HFF-Myc (cell line): ENCODE measurements at regions not wholly inside any gene's neighbourhood (a gene's known extent, or its start where the extent isn't known, plus 50 kb on each side); places are given as distances from the start of the nearest gene placed in this dataset.
"Not testable (repeated sequence)": the region's sequence is repeated elsewhere in the genome, so short reads cannot be mapped to it uniquely, and the experiment has no call there.

Experiments used
- DNase-seq: peaks from one replicate; pipeline ENCODE4 v3.0.0-alpha.2; 2011; ENCODE audit warnings: low read depth; ENCODE audit errors: extremely low read depth
- H3K4me3 ChIP-seq: replicated peaks from 2 replicates; pipeline ENCODE4 v1.5.1; 2011; ENCODE audit warnings: low read depth, mild to moderate bottlenecking, control low read depth, low read length
- CTCF ChIP-seq: IDR thresholded peaks from 2 replicates; pipeline ENCODE4 v1.5.1; 2012; ENCODE audit warnings: mild to moderate bottlenecking, low read depth, low read length, control low read depth; ENCODE audit errors: missing control alignments

- DNase-seq = no peak
- TF ChIP-seq CTCF = no peak
These were observed 86.7 kb upstream of the XYLT1 start for GRCh38 chr16:17557480-17557879.

GRCh38 chr16:17556276-17557052 is 85.7 kb upstream of the XYLT1 start:
- H3K4me3 ChIP-seq = no peak overlapping the region
- no peak for DNase-seq
- TF ChIP-seq CTCF = peak; percentile 69

More at GRCh38 chr16:17557480-17557879, 86.7 kb upstream of the XYLT1 start:
- H3K4me3 ChIP-seq = no peak overlapping the region

- DNase-seq = peak; percentile 66
These were observed 84.4 kb upstream of the XYLT1 start for GRCh38 chr16:17555176-17555575.

GRCh38 chr16:17552351-17552750 is 81.6 kb upstream of the XYLT1 start:
- no peak overlapping the region for H3K4me3 ChIP-seq
- TF ChIP-seq CTCF = no peak
- DNase-seq = no peak

More at GRCh38 chr16:17555176-17555575, 84.4 kb upstream of the XYLT1 start:
- no peak overlapping the region for H3K4me3 ChIP-seq
- no peak for TF ChIP-seq CTCF

GRCh38 chr16:17551682-17552081 is 80.9 kb upstream of the XYLT1 start:
- DNase-seq, H3K4me3 ChIP-seq: not testable (repeated sequence)

GRCh38 chr16:17548825-17549224 is 78.1 kb upstream of the XYLT1 start:
- H3K4me3 ChIP-seq = no peak overlapping the region
- DNase-seq = no peak
- TF ChIP-seq CTCF = no peak

GRCh38 chr16:17544785-17545184 is 74.0 kb upstream of the XYLT1 start:
- no peak for DNase-seq
- peak; percentile 46 for TF ChIP-seq CTCF
- H3K4me3 ChIP-seq = no peak overlapping the region
